IPS DF 4.7 (cell line): ENCODE measurements at regions not wholly inside any gene's neighbourhood (a gene's known extent, or its start where the extent isn't known, plus 50 kb on each side); places are given as distances from the start of the nearest gene placed in this dataset.

Experiments
- DNase-seq: peaks from one replicate; pipeline ENCODE4 v3.0.0-alpha.2; 2013; ENCODE audit warnings: low spot score; ENCODE audit errors: extremely low read depth

GRCh38 chr2:217722883-217723472, 279.8 kb downstream of the TNS1 start:
- no peak for DNase-seq

- no peak for DNase-seq
These were observed 285.1 kb downstream of the TNS1 start for GRCh38 chr2:217717646-217718045.

- no peak for DNase-seq
These were observed 287.3 kb downstream of the TNS1 start for GRCh38 chr2:217715484-217715883.

GRCh38 chr2:217714287-217714751, 288.5 kb downstream of the TNS1 start:
- DNase-seq: no peak

GRCh38 chr2:217713395-217714286, 289.2 kb downstream of the TNS1 start:
- DNase-seq: peak; percentile 30

GRCh38 chr2:217712431-217712830, 290.4 kb downstream of the TNS1 start:
- no peak for DNase-seq

- no peak for DNase-seq
These were observed 291.6 kb downstream of the TNS1 start for GRCh38 chr2:217711188-217711587.

GRCh38 chr2:217710211-217710765, 292.5 kb downstream of the TNS1 start:
- no peak for DNase-seq

- no peak for DNase-seq
These were observed 293.2 kb downstream of the TNS1 start for GRCh38 chr2:217709478-217710210.

GRCh38 chr2:217707131-217707611, 295.6 kb downstream of the TNS1 start:
- DNase-seq: no peak

- no peak for DNase-seq
These were observed 296.3 kb downstream of the TNS1 start for GRCh38 chr2:217706513-217706912.

- no peak for DNase-seq
These were observed 296.7 kb downstream of the TNS1 start for GRCh38 chr2:217706095-217706494.

- no peak for DNase-seq
These were observed 297.3 kb downstream of the TNS1 start for GRCh38 chr2:217705461-217705860.

GRCh38 chr2:217703999-217704398, 298.8 kb downstream of the TNS1 start:
- DNase-seq: no peak

GRCh38 chr2:217703102-217703501, 299.7 kb downstream of the TNS1 start:
- no peak for DNase-seq

GRCh38 chr2:217701622-217702021, 301.2 kb downstream of the TNS1 start:
- DNase-seq: no peak

GRCh38 chr2:217698691-217699090, 304.1 kb downstream of the TNS1 start:
- DNase-seq: no peak

GRCh38 chr2:217695033-217695520, 307.7 kb downstream of the TNS1 start:
- DNase-seq: no peak

- no peak for DNase-seq
These were observed 308.5 kb downstream of the TNS1 start for GRCh38 chr2:217694291-217694690.

GRCh38 chr2:217693363-217693762, 309.4 kb downstream of the TNS1 start:
- DNase-seq: no peak

- DNase-seq: no peak
These were observed 310.7 kb downstream of the TNS1 start for GRCh38 chr2:217691920-217692666.
